DOHH2 (cell line): ENCODE measurements at regions not wholly inside any gene's neighbourhood (a gene's known extent, or its start where the extent isn't known, plus 50 kb on each side); places are given as distances from the start of the nearest gene placed in this dataset.
"Not testable (repeated sequence)": the region's sequence is repeated elsewhere in the genome, so short reads cannot be mapped to it uniquely, and the experiment has no call there.

ENCODE experiments used
- CTCF ChIP-seq: fragments of 200-600 bp; sonication (generic); IDR thresholded peaks from one replicate; pipeline ENCODE4 v1.5.1; 2014; ENCODE audit warnings: antibody characterized with exemption, mild to moderate bottlenecking, low read depth, low read length; ENCODE audit not compliant: poor library complexity, severe bottlenecking
- EZH2phosphoT487 ChIP-seq: fragments of 200-600 bp; sonication (generic); IDR thresholded peaks from 2 replicates; pipeline ENCODE4 v1.6.1; 2017; ENCODE audit warnings: borderline replicate concordance, mild to moderate bottlenecking, antibody characterized with exemption, low read length, moderate library complexity, mixed read lengths

GRCh38 chr9:19873188-19873587 is 84.4 kb upstream of the SLC24A2 start:
- not testable (repeated sequence) for TF ChIP-seq CTCF, EZH2phosphoT487
